Islet of Langerhans (tissue), 1 donor: ENCODE measurements at regions not wholly inside any gene's neighbourhood (a gene's known extent, or its start where the extent isn't known, plus 50 kb on each side); places are given as distances from the start of the nearest gene placed in this dataset.
"Not testable (repeated sequence)": the region's sequence is repeated elsewhere in the genome, so short reads cannot be mapped to it uniquely, and the experiment has no call there.

Source experiments
- FAIRE-seq: peaks from one replicate; lab custom pipeline; 2011; peaks lifted over from hg19 to GRCh38; lab: Jason Lieb, UNC

DNA sequence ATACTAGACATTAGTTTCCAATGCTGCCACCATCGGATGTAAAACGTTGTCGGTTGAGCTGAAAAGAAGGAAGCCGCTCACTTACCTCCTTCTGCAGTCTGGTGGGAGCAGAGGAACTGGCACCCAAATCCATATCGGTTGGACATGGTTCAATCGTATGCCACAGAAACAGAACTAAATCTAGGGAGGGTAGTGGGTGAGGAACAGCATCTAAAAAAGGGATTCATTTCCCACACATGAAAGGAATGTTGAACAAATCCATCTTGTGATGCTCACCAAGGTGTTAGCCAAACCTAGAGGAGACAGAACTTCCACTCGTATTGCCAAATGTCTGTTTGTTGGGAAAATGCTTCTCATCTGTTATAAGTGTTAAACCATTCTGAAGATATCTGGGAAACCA, 532.7 kb downstream of the NLGN4X start:
- FAIRE-seq: no peak

GRCh38 chrX:5683996-5684395, 544.7 kb downstream of the NLGN4X start:
- FAIRE-seq: no peak

DNA sequence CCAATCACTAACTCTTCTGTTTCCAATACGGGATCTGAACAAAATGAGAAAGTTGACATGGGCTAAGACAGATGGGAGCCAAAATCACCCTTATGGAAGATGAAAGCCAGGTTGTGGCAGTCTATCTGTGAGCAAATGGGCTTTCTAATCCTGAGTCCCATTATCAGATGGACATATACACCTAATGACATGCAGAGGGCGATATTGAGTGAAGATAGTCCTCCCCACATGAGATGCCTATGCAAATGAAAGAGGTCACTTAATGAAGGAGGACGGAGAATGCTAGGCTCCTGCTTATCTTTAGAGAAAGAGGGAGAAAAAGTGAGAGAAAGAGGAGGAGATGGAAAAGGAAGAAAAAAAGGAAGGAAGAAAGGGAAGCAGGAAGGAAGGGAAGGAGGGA, 547.5 kb downstream of the NLGN4X start:
- no peak for FAIRE-seq

DNA sequence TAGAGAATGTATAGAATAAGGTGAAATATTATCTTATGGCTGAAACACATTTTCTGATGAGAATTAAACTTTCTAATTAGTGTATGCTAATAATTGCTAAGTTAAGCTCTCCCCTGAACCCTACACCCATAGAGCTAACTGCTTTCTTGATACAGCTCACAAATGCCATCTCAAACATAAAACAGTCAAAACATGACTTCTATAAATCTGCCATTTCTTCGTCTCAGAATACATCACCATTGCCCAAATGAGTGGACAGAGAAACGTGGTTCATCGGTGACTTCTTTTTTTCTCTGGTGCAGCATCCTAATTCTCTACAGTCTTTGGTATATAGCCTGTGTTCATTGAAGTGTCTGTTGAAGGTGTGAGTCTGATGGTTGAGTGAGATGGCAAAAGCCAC, 554.6 kb downstream of the NLGN4X start:
- no peak for FAIRE-seq

DNA sequence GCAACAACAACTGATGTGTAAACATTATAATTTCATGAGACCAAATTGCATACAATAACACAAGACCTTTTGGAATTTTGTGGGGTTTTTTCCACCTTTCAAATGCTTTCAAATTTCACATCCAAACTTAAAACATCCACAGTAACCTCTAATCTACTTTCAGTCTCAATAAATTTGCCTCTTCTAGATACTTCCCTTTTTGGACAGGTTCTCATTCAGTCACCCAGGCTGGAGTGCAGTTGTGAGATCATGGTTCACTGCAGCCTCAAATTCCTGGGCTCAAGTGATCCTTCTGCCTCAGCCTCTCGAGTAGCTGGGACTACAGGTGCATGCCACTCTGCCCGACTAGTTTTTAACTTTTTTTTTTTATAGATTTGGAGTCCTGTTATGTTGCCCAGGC, 556.6 kb downstream of the NLGN4X start:
- FAIRE-seq: no peak

DNA sequence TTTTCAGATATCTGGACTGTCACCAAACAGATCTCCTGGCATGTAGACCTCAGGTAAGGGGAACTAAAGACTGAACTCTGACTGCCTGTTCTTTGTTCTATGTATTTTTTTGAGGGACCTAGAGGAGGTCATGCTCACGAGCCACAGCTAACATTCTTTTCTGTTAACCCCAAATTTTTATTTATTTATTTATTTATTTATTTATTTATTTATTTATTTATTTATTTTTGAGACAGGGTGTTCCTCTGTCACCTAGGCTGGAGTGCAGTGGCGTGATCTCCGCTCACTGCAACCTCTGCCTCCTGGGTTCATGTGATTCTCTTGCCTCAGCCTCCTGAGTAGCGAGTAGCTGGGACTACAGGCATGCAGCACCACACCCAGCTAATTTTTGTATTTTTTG, 562.0 kb downstream of the NLGN4X start:
- FAIRE-seq: not testable (repeated sequence)

GRCh38 chrX:5656544-5656943, 572.1 kb downstream of the NLGN4X start:
- no peak for FAIRE-seq

- no peak for FAIRE-seq
Measured at GRCh38 chrX:5650904-5651303, 577.8 kb downstream of the NLGN4X start.

DNA sequence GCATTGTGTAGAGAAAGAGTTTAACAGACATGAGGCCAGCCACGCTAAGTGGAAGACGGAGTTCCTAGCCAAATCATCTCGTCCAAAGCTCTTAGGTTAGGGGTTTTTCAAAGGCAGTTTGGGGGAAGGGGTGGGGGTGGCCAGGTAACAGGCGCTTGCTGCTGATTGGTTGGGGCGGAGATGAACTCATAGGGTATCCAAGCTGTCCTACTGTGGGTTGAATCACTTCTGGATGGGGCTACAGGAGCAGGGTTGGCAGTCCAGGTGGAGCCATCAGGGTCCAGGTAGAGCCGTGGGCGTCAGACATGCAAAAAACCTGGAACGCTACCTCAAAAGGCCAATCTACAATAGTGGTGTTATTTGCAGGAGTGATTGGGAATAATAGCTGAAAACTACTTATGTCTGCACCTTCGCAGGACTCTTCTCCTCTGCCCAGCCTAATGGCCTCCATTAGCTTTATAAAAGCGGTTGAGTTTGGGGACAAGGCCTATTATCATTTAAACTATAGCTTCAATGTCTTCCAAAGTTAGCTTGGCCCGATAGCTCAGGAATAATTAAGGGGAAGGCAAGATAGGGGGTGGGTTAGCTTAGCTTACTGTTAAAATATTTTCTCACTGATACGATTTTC, 579.6 kb downstream of the NLGN4X start:
- no peak for FAIRE-seq

DNA sequence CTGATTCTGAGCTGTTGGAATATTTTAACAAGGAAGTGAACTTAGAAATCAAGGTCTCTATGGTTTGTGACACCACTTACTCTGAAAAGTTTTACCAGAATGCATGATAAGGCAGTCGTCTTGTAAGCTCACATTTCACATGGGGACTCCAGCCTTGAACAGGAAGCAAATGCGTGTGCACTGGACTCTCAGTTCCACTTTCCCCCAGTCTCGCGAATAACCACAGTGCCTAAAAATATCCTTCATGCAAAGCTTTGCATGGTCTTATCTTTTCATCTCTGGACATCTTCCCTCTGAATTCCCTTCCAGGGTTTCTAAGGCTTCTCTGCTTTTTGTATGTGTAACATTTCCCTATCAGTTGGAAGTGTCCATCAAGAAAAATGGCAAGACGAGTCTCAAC, 581.8 kb downstream of the NLGN4X start:
- no peak for FAIRE-seq

DNA sequence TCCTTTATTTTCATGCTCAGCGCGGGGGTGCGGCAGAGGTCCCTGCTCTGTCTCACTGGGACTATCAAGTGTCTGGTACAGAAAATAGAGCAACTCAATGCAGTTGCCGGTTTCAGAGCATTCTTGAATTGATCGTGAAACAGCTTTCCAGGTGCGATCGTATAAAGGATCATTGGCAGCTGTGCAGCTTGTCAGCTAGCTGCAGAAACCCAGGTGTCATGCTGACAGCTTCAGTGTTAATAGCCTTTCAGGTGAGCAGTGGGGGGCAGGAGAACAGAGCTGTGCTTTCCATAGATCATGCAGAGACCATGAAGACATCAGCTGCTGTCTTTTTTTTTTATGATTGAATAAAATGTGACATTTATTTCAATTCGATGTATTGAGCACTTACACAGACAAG, 583.9 kb downstream of the NLGN4X start:
- FAIRE-seq: no peak

GRCh38 chrX:5640071-5640470, 588.6 kb downstream of the NLGN4X start:
- FAIRE-seq: no peak

GRCh38 chrX:5638572-5638971, 590.1 kb downstream of the NLGN4X start:
- FAIRE-seq: no peak

DNA sequence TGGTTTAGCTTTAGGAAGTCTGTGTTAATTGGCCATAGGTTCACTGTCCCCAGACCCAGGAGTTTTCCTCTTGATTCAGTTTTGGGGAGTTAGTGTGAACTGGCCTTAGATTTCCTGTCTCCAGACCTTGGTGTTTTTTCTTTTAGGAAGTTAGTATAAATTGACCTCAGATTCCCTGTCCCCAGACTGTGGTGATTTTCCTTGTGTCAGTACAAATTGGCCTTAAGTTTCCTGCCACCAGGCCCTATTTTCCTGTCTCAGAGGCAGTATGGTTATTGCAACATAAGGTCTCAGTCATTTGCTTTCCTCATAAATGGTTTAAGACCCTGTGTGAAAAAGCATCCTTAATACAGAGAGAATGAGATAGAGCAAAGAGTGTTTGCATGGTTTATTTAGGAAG, 595.8 kb downstream of the NLGN4X start:
- FAIRE-seq: no peak

DNA sequence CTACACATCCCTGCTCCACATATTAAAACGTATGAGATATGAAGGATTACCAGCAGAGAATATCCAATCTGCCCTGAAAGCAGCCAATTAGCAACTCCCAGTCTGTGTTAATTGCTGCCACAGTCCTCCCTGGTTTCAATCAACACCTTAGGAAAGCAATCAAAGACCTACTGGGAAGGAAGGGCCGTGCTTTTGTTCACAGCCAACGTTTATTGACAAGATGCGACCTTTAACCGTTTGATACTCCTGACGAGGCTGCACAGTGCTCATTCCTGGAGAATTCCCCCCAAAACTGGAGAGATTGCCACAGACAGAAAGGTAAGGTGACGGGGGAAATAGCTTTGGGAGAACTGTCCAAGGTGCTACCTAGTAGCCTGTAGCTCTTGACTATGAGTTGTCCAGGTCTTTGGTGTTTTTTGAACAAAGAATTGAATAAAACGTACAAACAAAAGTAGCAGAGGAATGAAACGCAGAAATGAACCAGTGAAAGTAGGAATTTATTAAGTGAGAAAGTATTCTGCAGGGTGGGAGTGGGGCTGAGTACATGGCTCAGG, 596.5 kb downstream of the NLGN4X start:
- FAIRE-seq: no peak

GRCh38 chrX:5617666-5618065, 611.0 kb downstream of the NLGN4X start:
- FAIRE-seq: no peak

DNA sequence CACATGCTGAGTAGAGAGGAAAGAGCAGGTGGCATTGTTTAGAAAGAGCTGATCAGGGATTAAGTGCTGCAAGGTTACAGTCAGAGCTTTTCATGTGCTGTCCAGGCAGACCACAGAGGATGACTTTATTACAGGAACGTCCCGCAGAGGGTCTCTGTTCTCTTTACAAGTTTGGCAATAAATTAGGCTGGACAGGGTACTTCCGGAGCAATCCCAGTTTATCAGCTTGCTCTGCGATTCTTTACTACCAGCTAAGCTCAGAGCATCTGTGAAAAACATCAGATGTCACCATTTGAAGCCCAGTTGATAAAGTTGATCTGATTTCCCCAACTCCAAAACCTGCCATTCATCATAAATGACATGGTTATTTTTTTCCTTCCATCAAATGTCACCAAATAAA, 633.1 kb downstream of the NLGN4X start:
- FAIRE-seq: no peak

- no peak for FAIRE-seq
Measured at GRCh38 chrX:5586726-5587125, 641.9 kb downstream of the NLGN4X start.

DNA sequence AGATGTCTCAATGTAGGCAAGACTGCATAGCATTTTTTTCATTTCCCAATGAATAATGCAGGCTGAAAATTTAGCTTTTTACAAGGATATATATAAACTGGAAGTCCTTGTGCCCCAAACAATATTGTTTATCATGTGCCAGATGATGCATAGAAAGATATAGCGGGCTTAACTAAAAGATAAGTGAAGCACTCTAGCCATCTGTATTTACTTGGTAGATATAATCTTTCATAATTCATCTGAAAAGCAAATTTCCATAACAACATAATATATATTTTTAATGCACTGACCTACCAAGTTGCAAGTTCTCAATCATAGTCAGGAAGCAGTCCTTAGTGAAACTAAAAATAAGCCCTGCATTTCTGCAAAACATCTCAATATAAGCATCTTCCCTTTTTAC, 653.3 kb downstream of the NLGN4X start:
- no peak for FAIRE-seq

- no peak for FAIRE-seq
Measured at GRCh38 chrX:5568934-5569333, 659.7 kb downstream of the NLGN4X start.

- FAIRE-seq: no peak
Measured at GRCh38 chrX:5559386-5559785, 669.3 kb downstream of the NLGN4X start.

- FAIRE-seq: no peak
Measured at GRCh38 chrX:5549512-5549911, 679.2 kb downstream of the NLGN4X start.

- FAIRE-seq: no peak
Measured at GRCh38 chrX:5537098-5537497, 691.6 kb downstream of the NLGN4X start.

- FAIRE-seq: no peak
Measured at GRCh38 chrX:5536261-5536660, 692.4 kb downstream of the NLGN4X start.

DNA sequence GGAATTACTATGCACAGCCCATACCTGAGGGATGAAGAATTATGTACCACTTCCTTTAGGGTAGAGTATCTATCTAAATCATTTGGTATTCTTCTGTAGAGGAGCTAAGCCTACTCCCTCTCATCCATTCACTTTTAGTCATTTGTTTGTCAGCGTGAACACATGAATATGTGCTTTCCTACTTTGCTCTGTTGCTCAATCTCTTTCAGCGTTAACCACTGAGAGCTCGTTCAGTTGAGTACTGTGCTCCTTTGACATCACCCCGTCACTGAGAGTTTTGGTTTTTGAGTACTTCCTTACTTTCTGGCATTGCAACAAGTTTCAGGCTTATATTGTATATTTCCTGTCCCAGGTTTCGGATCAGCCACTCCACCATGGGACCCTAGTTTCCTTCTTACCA, 700.6 kb downstream of the NLGN4X start:
- FAIRE-seq: no peak
